HG03196 (cell line): ENCODE measurements at regions not wholly inside any gene's neighbourhood (a gene's known extent, or its start where the extent isn't known, plus 50 kb on each side); places are given as distances from the start of the nearest gene placed in this dataset.
"Not testable (repeated sequence)": the region's sequence is repeated elsewhere in the genome, so short reads cannot be mapped to it uniquely, and the experiment has no call there.

Experiments
- ATAC-seq: cut with Tn5 transposase; IDR thresholded peaks from one replicate; pipeline ENCODE4 v1.9.1; 2021; ENCODE audit not compliant: unreplicated experiment

- ATAC-seq, result no peak
Measured at GRCh38 chr7:110186334-110186733, 904.6 kb upstream of the LRRN3 start.

- no peak for ATAC-seq
Measured at GRCh38 chr7:110187877-110188554, 902.9 kb upstream of the LRRN3 start.

GRCh38 chr7:110204527-110204926, 886.4 kb upstream of the LRRN3 start:
- no peak for ATAC-seq

GRCh38 chr7:110205899-110206298, 885.0 kb upstream of the LRRN3 start:
- no peak for ATAC-seq

GRCh38 chr7:110209884-110210283, 881.0 kb upstream of the LRRN3 start:
- ATAC-seq, result no peak

GRCh38 chr7:110210941-110211608, 879.9 kb upstream of the LRRN3 start:
- ATAC-seq, result no peak

- no peak for ATAC-seq
Measured at GRCh38 chr7:110224643-110225042, 866.3 kb upstream of the LRRN3 start.

GRCh38 chr7:110246118-110246517, 844.8 kb upstream of the LRRN3 start:
- no peak for ATAC-seq

GRCh38 chr7:110253093-110253492, 837.8 kb upstream of the LRRN3 start:
- ATAC-seq, result no peak

- ATAC-seq, result no peak
Measured at GRCh38 chr7:110257673-110258072, 833.3 kb upstream of the LRRN3 start.

GRCh38 chr7:110262251-110262650, 828.7 kb upstream of the LRRN3 start:
- no peak for ATAC-seq

GRCh38 chr7:110264288-110264687, 826.6 kb upstream of the LRRN3 start:
- ATAC-seq, result no peak

- ATAC-seq, result no peak
Measured at GRCh38 chr7:110281362-110281761, 809.6 kb upstream of the LRRN3 start.

- ATAC-seq, result no peak
Measured at GRCh38 chr7:110283056-110283455, 807.9 kb upstream of the LRRN3 start.

- no peak for ATAC-seq
Measured at GRCh38 chr7:110291430-110291829, 799.5 kb upstream of the LRRN3 start.

GRCh38 chr7:110296321-110296720, 794.6 kb upstream of the LRRN3 start:
- no peak for ATAC-seq

GRCh38 chr7:110307776-110308175, 783.2 kb upstream of the LRRN3 start:
- ATAC-seq, result no peak

GRCh38 chr7:110308791-110309190, 782.1 kb upstream of the LRRN3 start:
- ATAC-seq, result no peak

GRCh38 chr7:110309941-110310340, 781.0 kb upstream of the LRRN3 start:
- no peak for ATAC-seq

GRCh38 chr7:110311556-110311955, 779.4 kb upstream of the LRRN3 start:
- no peak for ATAC-seq

GRCh38 chr7:110317541-110318265, 773.2 kb upstream of the LRRN3 start:
- ATAC-seq, result no peak

GRCh38 chr7:110320285-110320684, 770.6 kb upstream of the LRRN3 start:
- ATAC-seq, result not testable (repeated sequence)
